Esophagus muscularis mucosa (tissue), 4 donors: ENCODE measurements at regions not wholly inside any gene's neighbourhood (a gene's known extent, or its start where the extent isn't known, plus 50 kb on each side); places are given as distances from the start of the nearest gene placed in this dataset.

ENCODE experiments used
- CTCF ChIP-seq, 3 experiments: fragments of 200-600 bp in 2 of 3; fragments of 450-650 bp in 1 of 3; sonication (generic) in 2 of 3; IDR thresholded peaks; one replicate each; pipeline ENCODE4 v1.5.1; 2017 to 2019; ENCODE audit warnings: antibody characterized with exemption in 3 of 3, mild to moderate bottlenecking in 2 of 3, moderate library complexity in 1 of 3
- EP300 ChIP-seq: sonication (generic); formaldehyde crosslinking; IDR thresholded peaks from one replicate; pipeline ENCODE4 v1.6.1; 2017; ENCODE audit warnings: antibody characterized with exemption
- POLR2A ChIP-seq: fragments of 450-650 bp; IDR thresholded peaks from one replicate; pipeline ENCODE4 v1.6.1; 2017; ENCODE audit warnings: antibody characterized with exemption, moderate library complexity, mild to moderate bottlenecking, low read depth
- POLR2AphosphoS5 ChIP-seq, 2 donors: sonication (generic); formaldehyde crosslinking; IDR thresholded peaks; one replicate each; pipeline ENCODE4 v1.6.1; 2017; ENCODE audit warnings: antibody characterized with exemption in 2 of 2

GRCh38 chr2:194720462-194720861 is 936.6 kb upstream of the SLC39A10 start:
- TF ChIP-seq CTCF (IDR thresholded peaks at IDR 0.05), result no peak
- no peak for TF ChIP-seq POLR2AphosphoS5 (IDR thresholded peaks at IDR 0.05)
- TF ChIP-seq POLR2A, result no peak
- TF ChIP-seq EP300, result no peak
